ENCODE measurements at regions not wholly inside any gene's neighbourhood (a gene's known extent, or its start where the extent isn't known, plus 50 kb on each side); places are given as distances from the start of the nearest gene placed in this dataset.

DNA sequence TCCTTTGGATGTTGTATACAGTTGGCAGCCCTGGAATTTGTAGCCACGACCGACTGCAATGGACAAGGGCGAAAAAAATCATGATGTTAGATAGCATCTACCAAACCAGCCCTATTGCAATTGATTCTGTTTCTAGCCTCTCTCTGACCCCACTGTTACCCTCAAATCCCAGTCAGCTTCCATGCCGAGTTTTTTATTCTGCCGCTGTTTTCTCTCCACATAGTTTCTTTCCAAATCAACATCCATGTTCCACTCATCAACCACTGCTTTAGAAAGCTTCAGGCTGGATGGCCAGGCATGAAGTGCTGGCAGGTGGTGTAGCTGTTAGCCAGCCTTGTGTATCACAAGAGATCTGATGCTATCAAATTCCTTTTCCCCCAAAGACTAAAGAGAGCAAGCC, 272.8 kb downstream of the FIGN start:
- no peak for DNase-seq
- no peak overlapping the region for H3K4me3 ChIP-seq (ENCODE audit: low read length)
- no peaks in the 10 kb centered on the region for H3K36me3 ChIP-seq (ENCODE audit: control insufficient read depth, insufficient read depth, low read length)
- Mint-ChIP-seq H3K9me3 (no peaks in the 10 kb centered on the region), H3K4me3 (no peak overlapping the region), H3K36me3 (ENCODE audit: low read depth) (no peaks in the 10 kb centered on the region), H3K27me3 (ENCODE audit: insufficient read depth) (peaks cover 3% of the 10 kb centered on the region), H3K4me1 (no peaks in the 10 kb centered on the region), H3K27ac (no peak overlapping the region)
- H3K27ac ChIP-seq (ENCODE audit: low read depth, low read length) = no peak overlapping the region
- no peaks in the 10 kb centered on the region for H3K27me3 ChIP-seq (ENCODE audit: control insufficient read depth, insufficient read depth, low read length, poor library complexity, severe bottlenecking)
- 95 to 96% methylated on average over 3 to 5 of the region's 5 CpGs for WGBS, 2 experiments (ENCODE audit: insufficient coverage in 1 of 2, insufficient read length in 1 of 2)
- no peaks in the 10 kb centered on the region for H3K9me3 ChIP-seq (ENCODE audit: control insufficient read depth, low read length)
- H3K9ac ChIP-seq (ENCODE audit: extremely low read depth, low read length, poor library complexity, severe bottlenecking) = no peak overlapping the region
- TF ChIP-seq, protein P1, sequence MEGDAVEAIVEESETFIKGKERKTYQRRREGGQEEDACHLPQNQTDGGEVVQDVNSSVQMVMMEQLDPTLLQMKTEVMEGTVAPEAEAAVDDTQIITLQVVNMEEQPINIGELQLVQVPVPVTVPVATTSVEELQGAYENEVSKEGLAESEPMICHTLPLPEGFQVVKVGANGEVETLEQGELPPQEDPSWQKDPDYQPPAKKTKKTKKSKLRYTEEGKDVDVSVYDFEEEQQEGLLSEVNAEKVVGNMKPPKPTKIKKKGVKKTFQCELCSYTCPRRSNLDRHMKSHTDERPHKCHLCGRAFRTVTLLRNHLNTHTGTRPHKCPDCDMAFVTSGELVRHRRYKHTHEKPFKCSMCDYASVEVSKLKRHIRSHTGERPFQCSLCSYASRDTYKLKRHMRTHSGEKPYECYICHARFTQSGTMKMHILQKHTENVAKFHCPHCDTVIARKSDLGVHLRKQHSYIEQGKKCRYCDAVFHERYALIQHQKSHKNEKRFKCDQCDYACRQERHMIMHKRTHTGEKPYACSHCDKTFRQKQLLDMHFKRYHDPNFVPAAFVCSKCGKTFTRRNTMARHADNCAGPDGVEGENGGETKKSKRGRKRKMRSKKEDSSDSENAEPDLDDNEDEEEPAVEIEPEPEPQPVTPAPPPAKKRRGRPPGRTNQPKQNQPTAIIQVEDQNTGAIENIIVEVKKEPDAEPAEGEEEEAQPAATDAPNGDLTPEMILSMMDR (conservative IDR thresholded peaks at IDR 0.05) = no peak
- no peaks in the 10 kb centered on the region for H3K4me1 ChIP-seq (ENCODE audit: control insufficient read depth, insufficient read depth, low read length)

- Mint-ChIP-seq H3K27me3 (ENCODE audit: insufficient read depth) (no peaks in the 10 kb centered on the region), H3K36me3 (ENCODE audit: low read depth) (no peaks in the 10 kb centered on the region), H3K9me3 (no peaks in the 10 kb centered on the region), H3K27ac (no peak overlapping the region), H3K4me3 (no peak overlapping the region), H3K4me1 (peaks cover 18% of the 10 kb centered on the region)
- 98% methylated on average over 9 of the region's 9 CpGs; no CpG with 5 or more reads in 1 of the 2 experiments for WGBS, 2 experiments (ENCODE audit: insufficient coverage in 1 of 2, insufficient read length in 1 of 2)
- no peak for DNase-seq
- Histone ChIP-seq H3K9ac (ENCODE audit: extremely low read depth, low read length, poor library complexity, severe bottlenecking) (no peak overlapping the region), H3K4me1 (ENCODE audit: control insufficient read depth, insufficient read depth, low read length) (peaks cover 6% of the 10 kb centered on the region), H3K9me3 (ENCODE audit: control insufficient read depth, low read length) (no peaks in the 10 kb centered on the region), H3K27me3 (ENCODE audit: control insufficient read depth, insufficient read depth, low read length, poor library complexity, severe bottlenecking) (no peaks in the 10 kb centered on the region), H3K27ac (ENCODE audit: low read depth, low read length) (no peak overlapping the region), H3K36me3 (ENCODE audit: control insufficient read depth, insufficient read depth, low read length) (no peaks in the 10 kb centered on the region), H3K4me3 (ENCODE audit: low read length) (no peak overlapping the region)
- TF ChIP-seq, protein P1 (conservative IDR thresholded peaks at IDR 0.05) = no peak
Measured at GRCh38 chr2:163459986-163460385, 275.8 kb downstream of the FIGN start.

- Histone ChIP-seq H3K36me3 (ENCODE audit: control insufficient read depth, insufficient read depth, low read length) (no peaks in the 10 kb centered on the region), H3K4me3 (ENCODE audit: low read length) (no peak overlapping the region), H3K9me3 (ENCODE audit: control insufficient read depth, low read length) (no peaks in the 10 kb centered on the region), H3K9ac (ENCODE audit: extremely low read depth, low read length, poor library complexity, severe bottlenecking) (no peak overlapping the region), H3K27me3 (ENCODE audit: control insufficient read depth, insufficient read depth, low read length, poor library complexity, severe bottlenecking) (no peaks in the 10 kb centered on the region), H3K27ac (ENCODE audit: low read depth, low read length) (no peak overlapping the region), H3K4me1 (ENCODE audit: control insufficient read depth, insufficient read depth, low read length) (peaks cover 16% of the 10 kb centered on the region)
- WGBS, 2 experiments (ENCODE audit: insufficient coverage in 1 of 2, insufficient read length in 1 of 2) = 92 to 100% methylated on average over 3 of the region's 3 CpGs
- H3K4me3 Mint-ChIP-seq = no peak overlapping the region
- no peaks in the 10 kb centered on the region for H3K27me3 Mint-ChIP-seq (ENCODE audit: insufficient read depth)
- H3K36me3 Mint-ChIP-seq (ENCODE audit: low read depth) = no peaks in the 10 kb centered on the region
- no peaks in the 10 kb centered on the region for H3K9me3 Mint-ChIP-seq
- no peak for DNase-seq
- H3K27ac Mint-ChIP-seq = no peak overlapping the region
- peaks cover 37% of the 10 kb centered on the region for H3K4me1 Mint-ChIP-seq
- TF ChIP-seq, protein P1 (conservative IDR thresholded peaks at IDR 0.05) = no peak
Measured at GRCh38 chr2:163456953-163457743, 278.7 kb downstream of the FIGN start.

Data from endodermal cell (in vitro differentiated cells).